IPS-NIHi7 (cell line): ENCODE measurements at regions not wholly inside any gene's neighbourhood (a gene's known extent, or its start where the extent isn't known, plus 50 kb on each side); places are given as distances from the start of the nearest gene placed in this dataset.
A peak's percentile ranks its signal among the peaks of the same experiment; 100 is the strongest.

Experiments used
- DNase-seq: peaks from one replicate; pipeline ENCODE4 v3.0.0; 2012; ENCODE audit warnings: mixed read lengths; ENCODE audit errors: extremely low spot score

DNA sequence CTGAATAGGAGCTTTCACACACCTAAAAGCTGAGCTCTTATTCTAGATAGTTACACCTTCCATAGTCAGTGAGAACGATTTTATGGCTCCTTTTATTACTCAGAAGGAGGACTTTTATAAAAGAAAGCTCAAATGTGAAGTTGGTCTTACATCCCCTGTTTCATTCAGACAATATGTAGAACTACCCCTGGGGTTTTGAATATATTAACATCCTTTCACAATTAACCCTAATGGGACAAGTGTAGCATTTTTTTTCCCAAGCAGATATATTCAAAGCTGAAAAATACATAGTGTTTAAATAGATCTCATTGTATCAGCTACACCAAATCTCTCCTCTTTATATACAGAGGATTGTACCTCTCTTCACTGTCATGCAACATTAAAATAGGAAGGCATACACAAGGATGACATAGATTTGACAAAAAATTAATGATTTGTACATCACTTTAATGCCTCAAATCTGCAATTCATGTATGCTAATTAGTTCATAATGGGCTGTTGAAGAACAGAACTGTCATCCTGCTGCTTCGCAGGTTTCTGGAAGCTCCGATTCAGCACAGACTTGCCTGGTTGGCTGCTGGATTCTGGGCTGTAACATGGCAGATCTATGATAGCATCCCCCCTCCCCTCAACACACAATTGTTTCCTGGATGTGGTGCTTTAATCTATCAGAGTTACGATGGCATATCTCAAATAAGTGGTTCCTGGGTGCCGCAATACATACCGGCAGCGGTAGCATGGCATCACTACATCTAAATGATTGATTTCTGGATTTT lies 129.7 kb upstream of the PARD3B start:
- DNase-seq = no peak

DNA sequence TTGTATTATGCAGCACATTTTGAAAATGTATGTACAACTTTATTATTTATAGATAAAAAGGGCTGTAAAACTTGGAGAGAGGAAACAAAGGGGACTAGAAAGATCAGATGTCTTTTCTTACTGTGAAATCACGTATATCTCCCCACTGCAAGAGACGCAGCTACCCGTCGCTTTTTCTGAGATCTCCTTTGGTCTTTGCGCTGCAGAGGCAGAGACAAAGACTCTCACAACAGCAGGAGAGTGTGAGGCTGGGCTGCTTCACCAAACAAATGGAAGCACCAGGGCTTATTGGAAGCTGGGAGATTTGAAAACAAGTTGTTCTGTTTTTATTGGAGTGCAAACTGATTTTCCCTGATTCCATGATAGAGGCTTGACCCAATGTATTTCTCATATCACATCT lies 129.0 kb upstream of the PARD3B start:
- DNase-seq = no peak

DNA sequence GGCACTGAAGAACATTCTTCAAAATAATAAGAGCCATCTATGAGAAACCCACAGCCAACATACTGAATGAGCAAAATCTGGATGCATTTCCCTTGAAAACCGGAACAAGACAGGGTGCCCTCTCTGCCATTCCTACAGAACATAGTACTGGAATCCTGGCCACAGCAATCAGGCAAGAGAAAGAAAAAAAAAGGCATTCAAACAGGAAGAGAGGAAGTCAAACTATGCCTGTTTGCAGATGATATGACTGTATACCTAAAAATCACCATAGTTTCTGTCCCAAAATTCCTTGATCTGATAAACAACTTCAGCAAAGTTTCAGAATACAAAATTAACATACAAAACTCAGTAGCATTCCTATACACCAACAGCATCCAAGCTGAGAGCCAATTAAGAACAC lies 119.5 kb upstream of the PARD3B start:
- DNase-seq = no peak

DNA sequence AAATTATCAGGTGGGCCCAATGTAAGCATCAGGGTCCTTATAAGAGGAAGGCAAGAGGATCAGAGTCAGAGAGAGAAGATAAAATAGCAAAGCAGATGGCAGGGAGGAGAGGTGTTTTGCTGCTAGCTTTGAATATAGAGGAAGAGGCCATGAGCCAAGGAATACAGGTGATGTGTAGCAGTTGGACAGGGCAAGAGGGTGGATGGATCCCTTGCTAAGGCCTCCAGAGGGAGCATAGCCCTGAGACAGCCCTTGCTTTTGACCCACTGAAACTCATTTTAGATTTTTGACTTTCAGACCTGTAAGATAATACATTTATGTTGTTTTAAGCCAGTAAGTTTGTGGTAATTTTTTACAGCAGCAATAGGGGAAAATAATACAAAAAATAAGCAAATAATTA lies 116.6 kb upstream of the PARD3B start:
- DNase-seq = no peak

DNA sequence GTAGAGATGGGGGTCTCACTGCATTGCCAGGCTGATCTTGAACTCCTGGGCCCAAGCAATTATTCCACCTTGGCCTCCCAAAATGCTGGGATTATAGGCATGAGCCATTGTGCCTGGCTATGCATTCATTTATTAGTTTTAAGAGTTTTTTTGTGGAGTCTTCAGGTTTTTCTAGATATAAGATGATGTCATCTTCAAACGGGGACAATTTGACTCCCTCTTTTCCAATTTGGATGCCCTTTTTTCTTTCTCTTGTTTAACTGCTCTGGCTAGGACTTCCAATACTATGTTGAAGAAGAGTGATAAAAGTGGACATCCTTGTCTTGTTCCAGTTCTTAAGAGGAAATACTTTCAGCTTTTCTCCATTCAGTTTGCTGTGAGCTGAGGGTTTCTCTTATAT lies 113.7 kb upstream of the PARD3B start:
- no peak for DNase-seq

DNA sequence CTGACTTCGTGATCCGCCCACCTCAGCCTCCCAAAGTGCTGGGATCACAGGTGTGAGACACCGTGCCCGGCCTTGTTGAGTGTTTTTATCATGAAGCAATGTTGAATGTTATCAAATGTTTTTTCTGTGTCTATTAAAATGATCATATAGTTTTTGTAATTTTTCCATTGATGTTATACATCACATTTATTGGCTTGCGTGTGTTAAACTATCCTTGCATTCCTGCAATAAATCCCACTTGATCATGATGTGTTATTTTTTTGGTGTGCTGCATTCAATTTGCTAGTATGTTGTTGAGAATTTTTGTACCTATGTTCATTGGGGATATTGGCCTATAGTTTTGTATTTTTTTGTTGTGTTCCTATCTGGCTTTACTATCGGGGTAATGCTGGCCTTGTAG lies 113.1 kb upstream of the PARD3B start:
- DNase-seq = no peak

DNA sequence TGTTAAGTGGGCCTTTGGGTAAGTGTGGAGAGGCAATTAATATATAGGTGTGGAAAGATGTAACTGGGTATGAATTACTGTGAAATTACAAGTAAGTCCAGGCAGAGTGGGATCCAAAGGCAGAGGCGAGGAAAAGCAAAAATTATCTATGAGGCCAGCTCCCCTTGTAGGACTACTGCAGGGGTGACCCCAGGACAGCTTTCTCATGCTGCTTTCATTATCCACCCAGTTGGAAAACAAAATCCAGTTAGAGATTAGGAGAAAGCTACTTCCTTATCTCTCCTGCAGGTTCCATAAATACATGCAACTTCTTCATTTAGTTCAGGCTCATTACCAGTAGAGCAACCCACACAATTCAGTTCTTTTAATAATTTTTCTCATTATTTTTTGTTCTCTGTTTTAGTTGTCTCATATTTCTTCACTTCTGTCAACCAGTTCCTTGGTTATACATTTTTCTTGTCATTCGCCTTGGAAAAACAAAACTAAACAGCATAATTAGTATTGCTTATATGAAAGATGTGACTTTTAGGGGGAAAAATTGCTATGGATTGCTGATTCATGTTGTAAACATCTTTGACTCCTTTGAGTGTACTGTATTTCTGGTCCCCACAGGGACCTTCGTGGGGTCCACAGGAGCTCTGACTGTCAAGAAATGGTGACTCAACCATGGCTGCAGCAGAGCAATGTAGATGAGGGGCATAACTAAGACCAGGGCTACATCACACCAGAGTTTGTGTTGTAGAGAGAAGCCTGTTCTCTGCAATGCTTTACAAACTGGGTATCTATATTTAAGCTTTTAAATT lies 110.4 kb upstream of the PARD3B start:
- no peak for DNase-seq

DNA sequence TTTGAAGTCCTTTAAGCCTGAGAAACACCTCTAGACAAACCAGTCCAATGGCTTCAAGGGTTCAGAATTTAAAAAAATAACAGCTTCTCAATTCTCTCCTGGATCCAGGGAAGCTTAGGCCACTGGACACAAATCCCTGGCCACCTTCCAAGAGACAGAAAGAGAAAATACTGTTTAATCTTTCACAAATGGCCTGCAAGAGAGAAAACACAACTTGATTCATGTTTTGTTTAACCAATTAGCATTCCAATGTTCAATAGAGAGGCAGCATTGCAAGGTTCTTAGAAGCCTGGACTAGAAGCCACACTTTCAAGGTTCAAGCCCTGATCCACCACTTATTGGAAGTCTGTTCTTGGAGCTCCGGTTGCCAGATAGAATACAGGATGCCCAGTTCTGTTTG lies 109.0 kb upstream of the PARD3B start:
- no peak for DNase-seq

DNA sequence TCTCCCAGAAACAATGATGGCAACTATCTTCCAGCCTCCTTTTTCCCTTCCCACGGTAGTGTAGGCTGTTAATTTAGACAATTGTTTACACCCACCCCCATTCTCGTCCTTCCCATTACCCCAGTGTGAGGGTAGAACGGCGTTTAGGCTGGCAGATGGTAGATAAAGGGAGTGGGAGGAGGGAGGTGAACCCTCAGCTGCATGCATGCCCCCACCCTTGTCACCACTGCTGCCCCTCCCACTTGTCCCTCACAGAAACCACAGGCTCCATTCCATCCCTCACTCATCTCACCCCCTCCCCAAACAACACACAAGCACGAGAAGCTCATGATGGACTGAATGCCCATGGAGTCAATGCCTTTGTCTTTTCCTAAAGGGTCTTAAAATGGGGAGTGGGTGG lies 107.9 kb upstream of the PARD3B start:
- no peak for DNase-seq

DNA sequence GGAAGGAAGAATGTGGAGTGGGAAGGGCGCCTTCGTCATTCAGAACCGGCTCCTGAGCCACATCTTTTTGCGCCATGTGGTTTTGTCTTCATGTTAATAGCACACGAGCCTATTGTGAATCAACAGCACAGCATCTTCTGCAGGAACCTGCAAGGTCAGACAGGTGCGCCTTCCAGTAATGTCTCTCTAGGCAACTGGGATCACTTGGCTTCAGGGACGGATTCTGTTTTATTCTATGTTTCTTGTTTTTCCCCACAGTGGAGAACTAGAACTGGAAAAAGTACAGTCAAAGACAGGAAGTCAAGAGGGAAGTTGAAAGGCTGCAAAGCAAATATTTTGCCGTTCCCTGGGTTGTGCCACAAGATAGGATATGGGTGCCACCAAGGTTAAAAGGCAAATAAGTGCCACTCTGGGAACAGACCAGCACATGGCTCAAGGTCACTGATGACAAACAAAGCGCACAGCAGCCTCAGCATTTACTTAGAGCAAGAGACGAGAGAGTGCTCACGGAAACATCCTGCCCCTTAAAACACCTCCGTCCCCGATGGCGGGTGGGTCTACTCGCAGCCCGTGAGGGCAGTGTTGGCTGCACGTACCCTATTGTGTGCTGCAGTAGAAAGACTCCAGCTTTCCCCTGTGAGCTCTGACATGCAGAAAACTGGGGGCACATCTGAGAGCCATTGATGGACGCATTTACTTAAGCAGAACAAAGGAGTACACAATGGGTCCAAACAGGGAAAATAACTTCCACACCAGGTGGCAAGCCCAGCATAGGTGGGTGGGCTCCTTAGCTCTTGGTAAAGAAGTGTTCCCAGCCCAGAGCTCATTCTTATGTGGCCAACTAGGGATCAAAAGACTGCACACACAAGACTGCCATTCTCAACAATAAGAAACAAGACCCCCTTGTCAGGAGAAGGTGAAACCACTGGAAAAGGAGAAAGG lies 107.2 kb upstream of the PARD3B start:
- DNase-seq = no peak

DNA sequence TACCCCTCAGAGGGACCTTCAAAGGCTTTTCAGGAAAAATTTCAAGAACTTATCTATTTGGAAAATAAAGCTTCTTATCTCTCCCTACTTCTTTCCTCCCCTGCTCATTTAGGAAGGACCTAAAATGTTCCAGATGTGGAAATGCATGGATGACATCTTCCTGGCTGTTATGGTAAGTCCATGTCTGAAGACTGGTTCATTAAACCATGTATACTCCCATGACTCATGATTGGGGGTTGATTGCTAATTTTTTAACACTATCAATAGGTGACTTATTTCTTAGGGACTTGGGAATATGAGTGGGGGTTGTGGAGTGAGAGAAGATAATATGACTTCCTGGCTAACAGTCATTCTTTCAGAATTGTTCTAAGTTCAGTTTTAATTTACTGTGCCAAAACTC lies 104.0 kb upstream of the PARD3B start:
- DNase-seq = no peak

DNA sequence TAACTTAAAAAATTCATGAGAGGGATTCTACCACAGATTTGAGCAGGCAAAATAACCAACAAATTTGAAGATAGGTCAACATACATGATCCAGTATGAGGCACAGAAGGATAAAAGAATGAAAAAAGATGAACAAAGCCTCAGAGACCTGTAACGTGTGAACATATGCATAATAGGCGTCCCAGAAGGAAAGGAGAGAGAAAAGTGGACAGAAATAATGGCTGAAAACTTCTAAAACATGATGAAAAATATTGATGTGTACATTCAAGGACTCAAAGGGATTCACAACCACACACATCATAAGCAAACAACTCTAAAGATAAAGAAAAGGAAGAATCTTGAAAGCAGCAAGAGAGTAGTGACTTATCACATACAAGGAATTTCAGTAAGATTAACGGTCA lies 100.1 kb upstream of the PARD3B start:
- no peak for DNase-seq

DNA sequence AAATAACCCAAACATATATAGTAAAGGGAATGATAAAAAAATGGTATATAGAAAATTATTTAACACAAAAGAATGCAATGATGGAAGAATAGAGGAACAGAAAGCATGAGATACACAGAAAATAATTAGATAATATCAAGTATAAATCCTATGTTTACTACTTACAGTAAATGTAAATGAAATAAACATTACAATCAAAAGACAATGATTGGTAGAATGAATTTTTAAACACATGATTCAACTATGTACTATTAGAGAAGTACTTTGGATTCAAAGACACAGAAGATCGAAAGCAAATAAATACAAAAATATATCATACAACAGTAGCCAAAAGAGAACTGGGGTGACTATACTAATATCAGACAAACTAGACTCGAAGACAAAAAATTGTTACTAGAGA lies 97.6 kb upstream of the PARD3B start:
- DNase-seq = no peak

DNA sequence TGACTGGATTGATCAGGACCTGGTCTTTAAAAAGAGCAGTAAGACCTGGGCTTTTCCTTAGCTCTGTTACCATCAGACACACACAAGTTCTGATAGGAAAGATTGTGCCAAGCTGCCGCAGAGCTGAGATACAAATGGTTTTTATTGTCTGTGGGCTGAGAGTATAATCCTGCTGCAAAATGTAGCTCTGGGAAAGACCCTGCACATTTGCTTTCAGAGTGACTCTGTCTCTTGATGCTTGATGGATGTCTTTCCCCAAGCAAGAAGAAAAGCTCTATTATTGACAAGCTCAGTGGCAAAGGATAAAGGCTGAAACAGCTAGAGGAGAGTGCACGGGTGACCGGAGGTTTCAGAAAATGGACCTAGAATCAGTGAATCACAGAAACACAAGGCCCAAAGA lies 95.3 kb upstream of the PARD3B start:
- no peak for DNase-seq

DNA sequence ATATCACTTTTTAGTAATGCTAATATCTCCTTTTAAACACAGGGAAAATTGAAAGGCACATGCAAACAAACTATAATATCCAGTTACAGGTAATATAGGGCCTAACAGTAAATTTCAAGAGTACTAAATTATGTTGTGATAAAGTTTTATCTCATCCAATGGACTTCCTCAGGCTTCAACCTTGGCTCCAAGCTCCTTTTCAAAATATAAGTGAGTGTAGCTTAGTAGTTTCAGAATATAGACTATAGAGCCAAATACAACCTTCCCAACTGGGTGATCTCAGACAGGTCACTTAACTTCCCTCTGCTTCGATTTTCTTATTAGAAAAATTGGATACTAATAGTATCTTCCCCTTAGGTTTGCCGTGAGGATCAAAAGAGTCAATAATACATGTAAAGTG lies 93.5 kb upstream of the PARD3B start:
- no peak for DNase-seq

DNA sequence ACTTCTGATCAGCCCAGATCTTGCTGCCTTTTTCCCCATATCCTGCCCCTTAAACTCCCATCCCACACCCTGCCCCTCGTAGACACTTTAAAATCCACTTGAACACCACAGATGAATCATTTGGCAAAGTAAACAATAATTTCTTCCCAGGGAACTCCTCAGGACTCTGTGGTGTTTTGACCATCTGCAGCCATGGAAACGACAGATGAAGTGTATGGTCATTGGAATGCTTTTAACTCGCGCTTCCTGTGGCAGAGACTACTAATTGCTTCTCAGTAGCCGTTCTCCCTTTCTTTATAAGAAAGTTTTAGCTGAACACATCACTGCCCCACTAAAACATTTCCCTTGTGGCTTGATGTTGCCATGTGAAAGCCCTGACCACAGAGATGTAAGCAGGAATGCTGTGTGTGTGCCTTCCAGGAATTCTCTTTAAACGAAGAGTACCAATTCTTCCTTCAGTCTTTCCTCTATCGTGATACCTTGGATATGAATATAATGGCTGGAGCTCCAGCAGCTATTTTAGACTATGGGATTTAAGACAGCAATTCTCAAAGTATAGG lies 92.7 kb upstream of the PARD3B start:
- DNase-seq = peak; percentile 40

DNA sequence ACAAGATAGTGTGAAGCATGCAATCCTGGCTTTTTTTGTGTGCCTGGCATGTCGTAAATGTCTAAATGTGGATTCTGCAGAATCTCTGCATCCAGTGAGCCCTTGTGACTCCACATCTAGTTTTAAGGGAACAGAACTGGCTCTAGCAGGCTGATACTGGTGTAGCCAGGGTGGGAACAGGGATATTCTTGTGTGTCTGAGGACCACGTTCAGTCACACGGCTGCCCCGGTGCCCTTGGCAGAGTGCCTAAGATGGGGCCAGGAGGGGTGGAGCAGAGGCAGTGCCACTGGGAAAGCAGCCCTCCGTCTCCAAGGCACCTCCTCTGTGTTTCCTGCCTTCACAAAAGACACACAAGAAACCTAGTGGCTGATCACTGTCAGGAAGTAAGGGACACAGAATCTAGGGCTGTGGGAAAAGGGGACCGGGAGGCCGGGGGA lies 91.5 kb upstream of the PARD3B start:
- no peak for DNase-seq

DNA sequence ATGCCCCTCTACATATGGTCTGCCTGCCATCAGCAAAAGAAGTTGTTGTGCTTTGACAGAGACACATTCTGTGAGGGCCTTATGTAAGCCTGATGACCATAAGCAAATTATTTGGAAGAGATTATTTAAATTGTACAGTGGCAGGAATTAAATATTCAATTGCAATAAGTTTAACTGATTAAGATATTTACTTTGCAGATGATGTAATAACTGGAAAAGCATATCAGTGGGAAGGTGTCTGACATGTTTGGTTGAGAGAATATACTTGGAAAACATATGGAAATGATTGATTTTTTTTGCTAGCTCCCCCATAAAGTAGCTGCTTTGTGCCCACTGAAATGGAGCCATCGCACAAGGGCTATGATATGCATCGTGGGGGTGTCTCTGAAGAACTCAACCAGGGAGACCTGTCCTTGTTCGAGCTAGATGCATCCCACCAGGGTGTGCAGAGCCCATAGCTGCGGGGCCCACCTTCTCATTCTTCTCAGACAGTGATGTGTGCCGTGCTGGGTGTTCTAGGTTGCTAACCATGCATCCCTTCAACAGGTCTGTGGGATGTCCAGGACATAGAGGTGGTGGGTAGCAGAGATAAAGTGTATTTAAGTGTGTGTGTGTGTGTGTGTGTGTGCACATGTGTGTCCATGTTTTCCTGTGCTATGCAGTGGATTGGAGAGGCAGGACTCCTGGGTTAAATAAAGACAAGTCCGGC lies 90.4 kb upstream of the PARD3B start:
- DNase-seq = no peak

DNA sequence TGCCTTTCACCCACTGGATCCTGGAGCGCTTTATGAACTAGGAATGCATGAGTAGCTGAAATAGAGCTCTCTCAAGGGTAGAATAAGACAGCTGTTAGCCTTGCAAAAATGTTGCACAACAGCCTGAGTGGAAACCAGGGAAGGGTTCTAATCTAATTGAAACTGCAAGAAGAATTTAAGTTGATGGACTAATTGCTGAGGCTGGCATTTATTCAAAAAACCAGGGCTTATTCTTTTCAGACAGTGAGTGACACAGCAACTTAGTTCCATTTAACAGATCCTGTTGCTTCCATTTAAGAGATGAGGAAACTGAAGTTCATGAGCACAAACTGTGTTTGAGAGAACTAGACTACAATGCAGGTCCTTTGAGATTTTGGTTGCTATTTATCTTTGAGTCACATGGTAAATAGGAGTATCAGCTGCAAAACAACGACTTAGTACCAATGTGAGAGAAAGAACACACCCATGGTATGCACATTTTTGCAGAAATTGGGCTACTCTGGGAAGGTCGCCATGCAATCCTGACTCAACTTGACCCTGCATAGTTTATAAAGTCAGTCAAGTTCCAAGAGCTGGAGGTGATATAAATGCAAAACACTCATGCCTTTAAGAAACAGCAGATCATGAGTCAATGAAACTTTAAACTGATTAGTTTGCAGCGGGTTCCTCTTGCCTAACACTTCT lies 76.4 kb upstream of the PARD3B start:
- no peak for DNase-seq

DNA sequence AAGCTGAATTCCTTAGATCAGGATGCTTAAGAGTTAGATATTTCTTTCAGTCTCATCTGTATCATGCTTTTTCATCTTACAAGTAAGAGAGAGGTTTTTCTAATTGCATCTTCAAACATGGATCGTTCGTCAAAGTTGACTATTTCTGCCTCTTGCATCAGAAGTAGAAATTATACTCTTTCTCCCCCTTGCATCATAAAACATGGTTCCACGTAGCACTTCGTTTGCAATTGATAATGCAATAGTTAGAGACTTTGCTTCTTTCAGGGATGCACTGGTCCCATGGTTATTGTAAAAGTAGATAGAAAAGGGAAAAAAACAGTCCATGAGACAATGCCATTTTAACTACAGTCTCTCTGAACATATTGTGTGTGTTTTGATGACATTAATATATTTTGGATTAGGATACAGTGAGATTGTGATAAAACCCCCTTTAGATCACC lies 75.1 kb upstream of the PARD3B start:
- no peak for DNase-seq
